Hepatocyte (in vitro differentiated cells): ENCODE measurements at regions not wholly inside any gene's neighbourhood (a gene's known extent, or its start where the extent isn't known, plus 50 kb on each side); places are given as distances from the start of the nearest gene placed in this dataset.

ENCODE experiments used
- DNase-seq: peaks from one replicate; pipeline ENCODE4 v3.0.0-alpha.2; 2016; ENCODE audit warnings: low spot score
- H2AFZ ChIP-seq: fragments of 200-600 bp; sonication (generic); 2 replicates; pipeline ENCODE4 v1.6.0; 2016; ENCODE audit warnings: antibody characterized with exemption, mild to moderate bottlenecking
- H3K27ac ChIP-seq: fragments of 200-600 bp; sonication (generic); 2 replicates; pipeline ENCODE4 v1.5.1; 2016; ENCODE audit warnings: mild to moderate bottlenecking
- H3K27me3 ChIP-seq: fragments of 200-600 bp; sonication (generic); 2 replicates; pipeline ENCODE4 v1.6.1; 2016
- H3K36me3 ChIP-seq: fragments of 200-600 bp; sonication (generic); replicated peaks from 2 replicates; pipeline ENCODE4 v1.5.1; 2016; ENCODE audit warnings: low read depth; ENCODE audit not compliant: insufficient read depth
- H3K4me1 ChIP-seq: fragments of 200-600 bp; sonication (generic); 2 replicates; pipeline ENCODE4 v1.5.1; 2016; ENCODE audit warnings: mild to moderate bottlenecking, moderate library complexity; ENCODE audit not compliant: insufficient read depth
- H3K4me2 ChIP-seq: fragments of 200-600 bp; sonication (generic); 2 replicates; pipeline ENCODE4 v1.6.0; 2016
- H3K4me3 ChIP-seq: fragments of 200-600 bp; sonication (generic); 2 replicates; pipeline ENCODE4 v1.5.1; 2016; ENCODE audit warnings: mild to moderate bottlenecking
- H3K79me2 ChIP-seq: fragments of 200-600 bp; sonication (generic); 2 replicates; pipeline ENCODE4 v1.6.0; 2017; ENCODE audit warnings: mild to moderate bottlenecking
- H3K9me2 ChIP-seq: fragments of 200-600 bp; sonication (generic); replicated peaks from 2 replicates; pipeline ENCODE4 v1.6.0; 2017; ENCODE audit warnings: mild to moderate bottlenecking; ENCODE audit not compliant: insufficient read depth
- H3K9me3 ChIP-seq: fragments of 200-600 bp; sonication (generic); 2 replicates; pipeline ENCODE4 v1.5.1; 2016; ENCODE audit warnings: low read depth, mild to moderate bottlenecking
- H4K20me1 ChIP-seq: fragments of 200-600 bp; sonication (generic); 2 replicates; pipeline ENCODE4 v1.6.0; 2016; ENCODE audit warnings: mild to moderate bottlenecking; ENCODE audit not compliant: insufficient read depth, poor library complexity, severe bottlenecking
- EZH2 ChIP-seq: fragments of 200-600 bp; sonication (generic); IDR thresholded peaks from 2 replicates; pipeline ENCODE4 v1.6.1; 2016; ENCODE audit warnings: antibody characterized with exemption, mild to moderate bottlenecking, borderline replicate concordance
- EZH2phosphoT487 ChIP-seq: fragments of 200-600 bp; sonication (generic); IDR thresholded peaks from one replicate; pipeline ENCODE4 v1.6.1; 2018; ENCODE audit warnings: antibody characterized with exemption, mild to moderate bottlenecking, low read depth, moderate library complexity; ENCODE audit not compliant: unreplicated experiment, severe bottlenecking
- whole genome bisulfite sequencing: methylation state at CpG from one replicate; pipeline ENCODE4 v1.1.6; 2016; ENCODE audit warnings: low lambda C conversion rate; ENCODE audit errors: missing lambda C conversion rate; 5-methylcytosine and 5-hydroxymethylcytosine counted together
- TF ChIP-seq, protein P1 (sequence below): fragments of 200-600 bp; sonication (generic); IDR thresholded peaks from 2 replicates; pipeline ENCODE4 v1.5.1; 2016; ENCODE audit warnings: antibody characterized with exemption, mild to moderate bottlenecking; ENCODE audit not compliant: poor library complexity

DNA sequence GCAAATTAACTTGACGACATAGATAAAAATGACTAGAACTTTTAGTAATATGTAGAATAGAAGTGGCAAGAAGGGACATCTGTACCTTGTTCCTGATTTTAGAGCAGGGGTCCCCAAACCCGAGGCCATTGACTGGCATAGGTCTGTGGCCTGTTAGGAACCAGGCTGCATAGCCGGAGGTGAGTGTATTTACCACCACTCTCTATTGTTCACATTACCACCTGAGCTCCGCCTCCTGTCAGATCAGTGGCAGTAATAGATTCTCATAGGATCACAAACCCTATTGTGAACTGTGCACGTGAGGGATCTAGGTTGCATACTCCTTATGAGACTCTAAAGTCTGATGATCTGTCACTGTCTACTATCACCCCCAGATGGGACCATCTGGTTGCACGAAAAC is 113.6 kb upstream of the AVPR1A start:
- Histone ChIP-seq H3K27ac (no peak overlapping the region), H4K20me1 (no peaks in the 10 kb centered on the region), H3K4me2 (no peak overlapping the region), H3K4me3 (no peak overlapping the region), H2AFZ (no peak overlapping the region), H3K9me3 (peaks cover 4% of the 10 kb centered on the region), H3K4me1 (no peaks in the 10 kb centered on the region), H3K27me3 (no peaks in the 10 kb centered on the region), H3K79me2 (no peaks in the 10 kb centered on the region), H3K36me3 (no peaks in the 10 kb centered on the region), H3K9me2 (no peaks in the 10 kb centered on the region)
- no peak for TF ChIP-seq EZH2
- 86% methylated on average over 6 of the region's 6 CpGs for WGBS
- no peak for DNase-seq

DNA sequence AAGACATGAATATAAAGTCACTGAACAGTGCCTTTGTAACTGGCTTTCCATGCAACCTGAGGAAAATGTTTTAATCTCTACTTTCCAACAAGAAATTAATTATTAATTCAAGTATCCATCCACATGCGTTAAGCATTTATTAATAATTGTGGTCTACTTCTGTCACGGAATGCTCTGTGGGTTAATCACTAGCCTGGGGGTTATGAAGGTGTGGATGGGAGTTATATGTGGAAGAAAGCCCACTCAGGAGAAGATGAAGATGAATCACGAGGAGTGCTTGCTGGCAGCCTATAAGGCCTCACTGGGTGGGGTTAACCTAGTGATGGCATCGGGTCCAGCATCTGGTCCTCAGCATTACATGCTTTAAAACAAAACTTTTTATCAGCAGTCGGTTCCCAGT is 99.5 kb upstream of the AVPR1A start:
- no peak for TF ChIP-seq EZH2phosphoT487
- TF ChIP-seq EZH2, result no peak
- TF ChIP-seq, protein P1, sequence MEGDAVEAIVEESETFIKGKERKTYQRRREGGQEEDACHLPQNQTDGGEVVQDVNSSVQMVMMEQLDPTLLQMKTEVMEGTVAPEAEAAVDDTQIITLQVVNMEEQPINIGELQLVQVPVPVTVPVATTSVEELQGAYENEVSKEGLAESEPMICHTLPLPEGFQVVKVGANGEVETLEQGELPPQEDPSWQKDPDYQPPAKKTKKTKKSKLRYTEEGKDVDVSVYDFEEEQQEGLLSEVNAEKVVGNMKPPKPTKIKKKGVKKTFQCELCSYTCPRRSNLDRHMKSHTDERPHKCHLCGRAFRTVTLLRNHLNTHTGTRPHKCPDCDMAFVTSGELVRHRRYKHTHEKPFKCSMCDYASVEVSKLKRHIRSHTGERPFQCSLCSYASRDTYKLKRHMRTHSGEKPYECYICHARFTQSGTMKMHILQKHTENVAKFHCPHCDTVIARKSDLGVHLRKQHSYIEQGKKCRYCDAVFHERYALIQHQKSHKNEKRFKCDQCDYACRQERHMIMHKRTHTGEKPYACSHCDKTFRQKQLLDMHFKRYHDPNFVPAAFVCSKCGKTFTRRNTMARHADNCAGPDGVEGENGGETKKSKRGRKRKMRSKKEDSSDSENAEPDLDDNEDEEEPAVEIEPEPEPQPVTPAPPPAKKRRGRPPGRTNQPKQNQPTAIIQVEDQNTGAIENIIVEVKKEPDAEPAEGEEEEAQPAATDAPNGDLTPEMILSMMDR, result no peak
- no peak overlapping the region for H3K4me2 ChIP-seq
- H3K79me2 ChIP-seq, result no peaks in the 10 kb centered on the region
- no peak overlapping the region for H3K4me3 ChIP-seq
- no peak overlapping the region for H3K27ac ChIP-seq
- H3K4me1 ChIP-seq, result no peaks in the 10 kb centered on the region
- no peaks in the 10 kb centered on the region for H3K36me3 ChIP-seq
- H4K20me1 ChIP-seq, result no peaks in the 10 kb centered on the region
- no peaks in the 10 kb centered on the region for H3K9me2 ChIP-seq
- H3K27me3 ChIP-seq, result no peaks in the 10 kb centered on the region
- WGBS, result 83% methylated on average over 5 of the region's 5 CpGs
- no peaks in the 10 kb centered on the region for H3K9me3 ChIP-seq
- no peak overlapping the region for H2AFZ ChIP-seq
- DNase-seq, result no peak

- H3K79me2 ChIP-seq, result no peaks in the 10 kb centered on the region
- TF ChIP-seq, protein P1, result no peak
- H3K27ac ChIP-seq, result no peak overlapping the region
- no peaks in the 10 kb centered on the region for H3K36me3 ChIP-seq
- H2AFZ ChIP-seq, result no peak overlapping the region
- H3K4me2 ChIP-seq, result no peak overlapping the region
- H3K9me3 ChIP-seq, result no peaks in the 10 kb centered on the region
- no peaks in the 10 kb centered on the region for H3K27me3 ChIP-seq
- H4K20me1 ChIP-seq, result no peaks in the 10 kb centered on the region
- DNase-seq, result no peak
- no peaks in the 10 kb centered on the region for H3K9me2 ChIP-seq
- H3K4me3 ChIP-seq, result no peak overlapping the region
- H3K4me1 ChIP-seq, result no peaks in the 10 kb centered on the region
Observed at GRCh38 chr12:63238892-63239291, 87.9 kb upstream of the AVPR1A start.

- H3K79me2 ChIP-seq, result no peaks in the 10 kb centered on the region
- H3K4me3 ChIP-seq, result no peak overlapping the region
- H3K4me1 ChIP-seq, result no peaks in the 10 kb centered on the region
- no peaks in the 10 kb centered on the region for H3K27me3 ChIP-seq
- no peak for DNase-seq
- no peaks in the 10 kb centered on the region for H3K9me3 ChIP-seq
- H3K4me2 ChIP-seq, result no peak overlapping the region
- H3K27ac ChIP-seq, result no peak overlapping the region
- TF ChIP-seq EZH2, result no peak
- TF ChIP-seq EZH2phosphoT487, result no peak
- TF ChIP-seq, protein P1, result no peak
- 75% methylated on average over 3 of the region's 3 CpGs for WGBS
- H4K20me1 ChIP-seq, result no peaks in the 10 kb centered on the region
- H3K9me2 ChIP-seq, result no peaks in the 10 kb centered on the region
- no peaks in the 10 kb centered on the region for H3K36me3 ChIP-seq
- H2AFZ ChIP-seq, result no peak overlapping the region
Observed at GRCh38 chr12:63232896-63233295, 81.9 kb upstream of the AVPR1A start.
